Skin epidermis (tissue), 12 donors: ENCODE measurements at regions not wholly inside any gene's neighbourhood (a gene's known extent, or its start where the extent isn't known, plus 50 kb on each side); places are given as distances from the start of the nearest gene placed in this dataset.
"Not testable (repeated sequence)": the region's sequence is repeated elsewhere in the genome, so short reads cannot be mapped to it uniquely, and the experiment has no call there.

ENCODE experiments used
- H3K27ac ChIP-seq, 21 experiments: fragments of 200-600 bp; sonication (generic) in 11 of 21; one replicate each; pipeline ENCODE4 v1.5.0; 2020; ENCODE audit warnings: mild to moderate bottlenecking in 3 of 21, inconsistent platforms in 2 of 21, moderate library complexity in 2 of 21
- H3K4me3 ChIP-seq, 7 experiments: fragments of 200-600 bp; sonication (generic) in 2 of 7; one replicate each; pipeline ENCODE4 v1.5.0; 2020; ENCODE audit warnings: inconsistent platforms in 2 of 7, mild to moderate bottlenecking in 2 of 7, moderate library complexity in 1 of 7

GRCh38 chr14:100416081-100416680 is 93.0 kb downstream of the SLC25A47 start:
- Histone ChIP-seq H3K4me3 (no peak overlapping the region), H3K27ac (no peak overlapping the region)

DNA sequence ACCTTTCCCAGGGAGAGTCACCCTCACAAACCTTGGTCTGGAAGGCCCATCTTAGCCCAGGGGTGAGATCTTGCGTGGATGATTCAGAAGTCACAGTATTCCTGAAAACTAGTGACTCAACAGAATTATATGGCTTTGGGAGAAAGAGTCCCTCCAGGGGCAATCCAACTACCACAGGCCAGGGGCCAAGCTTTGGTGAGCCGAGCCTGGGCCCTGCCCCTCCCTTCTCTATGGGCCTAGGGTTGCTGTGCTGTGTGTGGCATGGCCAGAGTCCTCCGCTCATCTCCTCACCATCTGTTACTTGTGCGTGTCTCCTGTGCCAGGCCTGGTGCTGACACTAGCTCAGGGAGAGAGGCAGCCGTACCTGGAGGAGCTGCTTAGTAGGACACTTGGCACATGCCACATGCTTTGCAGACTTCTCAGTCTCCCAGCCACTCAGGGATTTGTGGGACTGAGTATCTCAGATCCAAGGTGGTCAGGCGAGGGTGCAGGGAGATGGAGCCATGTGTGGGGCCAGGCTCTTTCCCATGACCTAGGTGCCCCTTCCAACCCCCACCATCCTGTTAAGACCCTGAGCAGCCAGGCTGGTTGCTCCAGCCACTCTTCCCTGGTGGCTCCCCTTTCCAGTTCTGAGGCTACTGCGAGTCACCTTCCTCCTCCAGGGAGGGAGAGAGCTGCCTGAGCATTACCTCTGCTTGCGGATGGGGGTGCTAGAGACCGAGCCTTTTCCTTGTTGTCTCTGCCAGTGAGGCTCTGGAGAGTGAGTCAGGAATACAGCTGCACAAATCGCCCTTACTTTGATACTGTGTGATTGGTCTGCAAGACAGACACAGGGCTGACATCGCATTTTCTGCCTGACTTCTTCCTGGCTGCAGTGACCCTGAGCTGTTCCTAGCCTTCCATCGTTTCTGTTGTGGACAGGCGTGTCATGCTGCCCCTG is 94.1 kb downstream of the SLC25A47 start:
- no peak overlapping the region for H3K27ac ChIP-seq
- H3K4me3 ChIP-seq: no peak overlapping the region

DNA sequence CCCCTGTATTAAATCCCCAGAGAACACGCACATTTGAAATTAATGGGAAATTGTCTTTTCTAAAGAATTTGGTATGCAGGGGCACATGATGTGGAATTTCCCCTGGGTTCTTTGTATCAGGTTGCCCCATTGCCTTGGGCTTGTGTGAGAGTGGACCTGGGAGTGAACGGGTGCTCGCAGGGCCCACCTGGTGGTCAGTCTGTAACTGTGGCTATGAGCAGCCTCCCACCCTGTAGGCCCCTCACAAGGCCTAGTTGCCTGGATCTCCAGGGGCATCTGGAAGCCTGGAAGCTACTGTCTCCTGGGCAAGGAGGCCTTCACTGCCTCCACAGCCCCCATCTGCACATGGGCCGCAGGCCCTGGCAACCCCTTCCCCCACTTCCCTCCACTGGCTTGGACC is 96.7 kb downstream of the SLC25A47 start:
- no peak overlapping the region for H3K27ac ChIP-seq
- H3K4me3 ChIP-seq: no peak overlapping the region

DNA sequence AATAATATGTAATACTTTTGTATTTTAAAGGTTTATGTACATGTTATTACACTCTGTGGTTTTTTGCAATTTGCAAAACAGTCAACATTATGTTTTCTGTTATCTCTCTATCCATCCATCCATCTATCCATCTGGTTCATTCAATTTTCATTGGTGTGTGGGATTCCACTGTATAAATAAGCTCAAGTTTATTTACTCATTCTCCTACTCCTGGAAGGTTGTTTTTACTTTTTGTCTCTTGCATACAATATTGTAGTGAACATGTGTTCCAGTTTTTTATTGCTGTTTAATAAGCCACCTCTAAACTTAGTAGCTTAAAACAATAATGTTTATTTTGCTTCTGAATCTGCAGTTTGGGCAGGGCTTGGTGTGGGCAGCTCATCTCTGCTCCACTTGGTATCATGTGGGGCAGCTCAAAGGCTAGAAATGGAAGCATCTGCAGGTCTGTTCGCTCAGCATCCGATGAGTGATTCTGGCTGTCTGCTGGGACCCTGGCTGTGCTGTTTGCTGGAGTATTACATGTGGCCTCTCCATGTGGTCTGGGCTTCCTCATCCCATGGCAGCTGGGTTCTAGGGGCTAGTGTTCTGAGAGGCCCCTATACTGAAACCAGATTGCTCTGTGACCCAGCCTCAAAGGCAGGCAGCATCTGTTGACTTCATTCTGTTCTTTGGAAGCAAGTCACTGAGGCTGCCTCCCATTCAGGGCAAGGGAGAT is 98.8 kb downstream of the SLC25A47 start:
- peak overlapping the region in 3 of 21 experiments; percentile 22 to 45 (median 44) for H3K27ac ChIP-seq
- H3K4me3 ChIP-seq: no peak overlapping the region

DNA sequence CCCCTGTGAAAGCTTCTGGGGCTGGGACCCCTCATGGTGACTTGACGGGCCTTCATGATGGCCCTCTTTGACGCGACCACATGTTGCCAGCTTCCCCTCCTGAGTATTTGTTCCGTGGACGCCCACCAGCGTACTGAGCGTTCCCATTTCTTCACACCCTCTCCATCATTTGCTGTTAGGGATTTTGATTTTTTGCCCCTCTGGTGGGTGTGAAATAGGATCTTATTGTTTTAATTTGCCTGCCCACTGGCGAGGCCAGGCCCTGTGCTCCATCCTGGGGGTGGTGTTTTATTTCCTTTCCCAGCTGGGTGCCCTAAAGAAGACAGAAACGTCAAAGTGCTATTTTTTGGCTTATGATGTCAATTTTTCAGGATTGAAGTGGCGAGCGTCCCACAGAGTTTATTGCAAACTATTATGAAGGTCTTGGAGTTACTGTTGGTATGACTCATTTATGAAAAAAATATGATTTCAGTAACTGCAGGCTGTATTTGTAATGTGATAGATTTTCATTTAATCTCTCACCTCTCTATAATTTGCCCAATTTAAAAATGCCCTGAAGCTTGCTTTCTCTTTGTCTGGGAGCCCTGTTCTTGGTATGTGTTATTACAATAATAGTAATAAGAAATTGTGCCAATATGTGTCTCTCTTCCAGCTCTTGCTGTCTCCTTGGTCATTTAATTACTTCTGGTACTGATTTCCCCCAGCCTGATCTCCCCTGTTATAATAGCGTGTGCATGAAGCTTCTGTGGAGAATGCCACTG is 99.6 kb downstream of the SLC25A47 start:
- no peak overlapping the region for H3K4me3 ChIP-seq
- H3K27ac ChIP-seq: peak overlapping the region in 3 of 21 experiments; percentile 36 to 45 (median 44)

DNA sequence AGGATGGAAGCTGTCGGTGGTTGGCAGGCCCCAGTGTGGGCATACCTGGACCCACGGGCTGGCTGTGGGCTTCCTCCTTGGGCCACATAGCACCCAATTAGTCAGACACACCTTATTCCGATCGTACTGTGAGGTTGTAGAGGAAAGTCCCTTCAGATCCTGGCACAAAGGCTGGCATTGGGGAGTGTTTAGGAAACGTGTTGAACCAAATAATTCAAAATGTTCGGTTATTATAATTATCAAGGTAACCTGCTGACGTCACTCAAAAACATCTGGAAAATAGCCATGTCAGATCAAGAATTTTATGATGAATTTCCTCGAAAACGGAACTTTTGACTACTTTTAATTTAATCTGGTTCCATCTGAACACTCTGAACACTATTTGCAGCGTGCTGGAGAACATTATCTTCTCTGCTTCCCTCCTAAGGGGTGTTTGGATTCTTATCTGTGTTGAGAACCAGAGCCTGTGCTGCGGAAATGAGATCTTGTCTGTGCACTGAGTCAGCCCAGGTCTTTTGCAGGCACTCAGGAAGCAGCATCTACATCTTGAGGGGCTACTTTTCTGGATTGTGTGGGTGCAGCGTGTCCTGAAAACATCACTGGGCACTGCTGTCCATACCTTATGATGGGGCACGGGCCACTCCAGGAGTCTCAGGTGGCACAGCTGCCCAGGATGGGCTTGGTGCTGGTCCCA is 100.3 kb downstream of the SLC25A47 start:
- no peak overlapping the region for H3K4me3 ChIP-seq
- peak overlapping the region in 3 of 21 experiments; percentile 33 to 49 (median 36) for H3K27ac ChIP-seq

DNA sequence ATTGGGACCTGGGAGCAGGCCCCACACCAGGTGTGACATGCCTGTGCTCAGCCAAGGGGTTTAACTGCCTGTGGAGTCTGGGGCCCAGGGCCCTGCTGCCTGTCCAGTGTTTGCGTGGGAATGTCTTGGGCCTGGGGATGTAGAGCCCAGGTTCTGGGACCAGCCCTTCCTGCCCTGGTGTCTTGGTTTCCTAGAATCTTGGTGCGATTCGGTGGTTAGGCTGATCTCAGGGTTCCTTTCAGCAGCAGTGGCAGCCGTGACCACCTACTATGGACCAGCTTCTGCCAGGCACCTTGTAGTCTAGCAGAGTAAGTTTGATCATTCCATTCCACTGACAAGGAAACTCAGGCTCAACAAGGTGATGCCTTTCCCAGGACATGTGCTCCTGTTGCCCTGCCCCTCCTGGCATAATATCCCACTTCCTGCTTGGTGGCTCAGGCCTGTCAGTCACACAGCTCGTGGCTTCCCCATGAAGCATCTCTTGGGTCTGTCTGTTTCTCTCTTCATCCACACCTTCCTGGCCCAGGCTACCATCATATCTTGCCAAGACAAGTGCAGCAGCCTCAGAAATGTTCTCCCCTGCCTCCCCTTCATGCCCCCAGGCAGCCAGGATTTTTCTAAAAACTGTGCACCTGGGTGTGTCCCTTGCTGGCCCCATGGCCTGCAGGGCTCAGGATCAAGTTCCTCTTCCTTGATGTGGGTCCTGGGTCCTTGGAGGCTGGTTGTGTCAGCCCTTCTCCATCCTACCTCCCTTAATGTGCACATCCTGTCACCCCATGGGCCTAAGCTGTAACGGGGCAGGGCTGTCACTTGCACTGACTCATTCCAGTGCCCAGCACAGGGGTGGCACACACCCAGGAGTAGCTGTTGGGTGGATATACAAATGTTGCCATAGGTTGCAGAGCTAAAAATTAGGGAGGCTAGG is 101.6 kb downstream of the SLC25A47 start:
- Histone ChIP-seq H3K27ac (no peak overlapping the region), H3K4me3 (no peak overlapping the region)

DNA sequence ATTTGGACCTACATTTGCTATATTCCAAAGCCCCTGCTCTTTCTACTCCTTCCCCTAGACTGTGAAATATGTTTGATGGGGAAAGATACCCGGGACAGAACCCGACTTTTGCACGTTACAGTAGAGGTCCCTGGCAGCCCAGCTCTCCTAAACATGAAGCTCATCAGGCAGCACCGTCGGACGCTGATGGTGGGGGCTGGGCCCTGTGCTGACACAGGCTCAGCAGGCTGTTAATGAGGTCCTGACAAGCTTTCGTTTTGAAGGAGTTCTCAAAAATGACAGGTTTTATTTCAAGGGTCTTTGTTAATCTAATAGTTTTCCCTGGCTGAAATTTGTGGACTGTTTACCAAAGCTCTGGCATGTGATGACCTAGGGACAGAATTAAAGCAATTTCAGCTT is 102.3 kb downstream of the SLC25A47 start:
- H3K4me3 ChIP-seq: no peak overlapping the region
- H3K27ac ChIP-seq: no peak overlapping the region

DNA sequence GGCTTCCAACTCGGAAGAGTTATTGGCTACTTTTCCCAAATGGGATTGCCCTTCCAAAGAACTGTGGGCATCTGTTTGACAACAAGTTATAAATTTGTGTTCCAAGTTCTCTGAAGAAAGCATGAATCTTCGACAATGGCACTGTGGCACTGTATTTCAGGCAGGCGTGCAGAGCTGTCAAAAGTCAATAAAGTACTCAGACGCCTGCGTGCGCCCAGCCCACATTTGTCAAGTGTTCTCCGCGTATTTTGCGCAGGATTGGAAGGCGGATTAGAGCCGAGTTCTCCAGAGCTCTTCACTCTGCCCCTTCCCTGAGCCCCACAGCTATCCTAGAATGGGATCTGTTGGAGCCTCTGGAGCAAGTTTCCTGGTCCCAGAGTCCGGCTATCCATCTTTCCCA is 103.2 kb downstream of the SLC25A47 start:
- H3K4me3 ChIP-seq: no peak overlapping the region
- H3K27ac ChIP-seq: no peak overlapping the region

DNA sequence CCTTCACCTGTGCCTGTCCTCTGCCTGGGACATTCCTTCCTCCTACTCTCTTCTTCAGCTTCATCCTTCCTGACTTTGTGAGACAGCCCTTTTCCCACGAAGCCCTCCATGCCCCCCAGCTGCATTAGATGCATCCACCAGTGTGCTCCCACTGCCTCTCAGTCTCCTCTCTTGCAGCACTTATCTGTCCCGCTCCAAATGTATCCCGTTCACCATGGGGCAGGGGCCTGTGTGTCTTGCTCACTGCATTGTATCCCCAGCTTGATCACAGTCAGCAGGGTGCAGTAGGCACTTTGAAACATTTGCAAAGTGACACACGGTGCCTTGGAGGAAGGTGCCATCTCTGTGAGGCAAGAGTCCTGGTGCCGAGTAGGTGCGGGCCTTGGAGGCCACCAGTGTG is 104.0 kb downstream of the SLC25A47 start:
- Histone ChIP-seq H3K27ac (no peak overlapping the region), H3K4me3 (no peak overlapping the region)

DNA sequence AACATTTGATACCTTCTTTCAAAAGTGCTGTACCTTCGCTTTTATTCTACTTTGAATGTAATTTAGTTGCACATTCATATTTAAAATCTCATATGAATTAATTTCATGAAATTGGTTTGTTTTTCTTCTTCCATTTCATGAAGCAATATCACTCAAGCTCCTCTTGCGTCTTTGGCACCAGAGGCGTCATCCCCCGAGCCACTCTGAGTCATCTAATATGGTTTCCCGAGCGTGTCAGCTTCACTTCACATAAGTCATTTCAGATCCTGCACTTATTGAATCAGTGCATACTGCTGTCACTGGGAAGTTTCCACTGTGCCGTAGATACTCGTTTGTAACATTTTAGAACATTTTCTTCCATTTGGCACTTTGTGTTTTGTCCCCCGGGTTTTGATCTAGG is 105.6 kb downstream of the SLC25A47 start:
- no peak overlapping the region for H3K4me3 ChIP-seq
- no peak overlapping the region for H3K27ac ChIP-seq

- no peak overlapping the region for H3K27ac ChIP-seq
These were observed 106.4 kb downstream of the SLC25A47 start for GRCh38 chr14:100429537-100429936.

GRCh38 chr14:100430571-100430970 is 107.4 kb downstream of the SLC25A47 start:
- H3K27ac ChIP-seq: no peak overlapping the region
- no peak overlapping the region for H3K4me3 ChIP-seq

More at GRCh38 chr14:100429537-100429936, 106.4 kb downstream of the SLC25A47 start:
- no peak overlapping the region for H3K4me3 ChIP-seq

DNA sequence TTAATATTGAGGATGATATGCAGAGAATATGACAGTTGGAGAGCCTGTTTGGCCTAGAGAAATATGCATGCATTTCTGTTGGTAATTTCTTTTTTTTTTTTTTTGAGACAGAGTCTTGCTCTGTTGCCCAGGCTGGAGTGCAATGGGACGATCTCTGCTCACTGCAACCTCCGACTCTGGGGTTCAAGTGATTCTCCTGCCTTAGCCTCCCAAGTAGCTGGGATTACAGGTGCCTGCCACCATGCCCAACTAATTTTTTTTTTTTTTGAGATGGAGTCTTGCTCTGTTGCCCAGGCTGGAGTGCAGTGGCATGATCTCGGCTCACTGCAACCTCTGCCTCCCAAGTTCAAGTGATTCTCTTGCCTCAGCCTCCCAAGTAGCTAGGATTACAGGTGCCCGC is 108.3 kb downstream of the SLC25A47 start:
- not testable (repeated sequence) for H3K4me3 ChIP-seq, H3K27ac ChIP-seq

- H3K4me3 ChIP-seq: no peak overlapping the region
- H3K27ac ChIP-seq: no peak overlapping the region
These were observed 109.7 kb downstream of the SLC25A47 start for GRCh38 chr14:100432652-100433427.

DNA sequence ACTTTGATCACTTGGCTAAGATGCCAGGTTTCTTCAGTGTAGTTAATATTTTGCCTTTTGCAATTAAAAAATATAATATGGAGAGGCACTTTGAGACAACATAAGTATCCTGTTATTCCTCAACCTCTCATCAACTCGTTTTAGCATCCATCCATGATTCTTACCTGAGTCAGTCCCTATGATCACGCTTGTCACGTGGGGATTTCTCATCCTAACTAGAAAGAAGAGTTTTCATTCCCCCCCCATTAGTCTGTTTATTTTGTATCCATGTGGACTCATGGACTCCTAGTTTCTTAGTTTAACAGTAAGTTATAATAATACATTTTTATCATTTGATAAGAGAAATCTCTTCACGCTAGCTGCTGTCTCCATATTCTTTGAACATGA is 110.3 kb downstream of the SLC25A47 start:
- Histone ChIP-seq H3K27ac (no peak overlapping the region), H3K4me3 (no peak overlapping the region)

DNA sequence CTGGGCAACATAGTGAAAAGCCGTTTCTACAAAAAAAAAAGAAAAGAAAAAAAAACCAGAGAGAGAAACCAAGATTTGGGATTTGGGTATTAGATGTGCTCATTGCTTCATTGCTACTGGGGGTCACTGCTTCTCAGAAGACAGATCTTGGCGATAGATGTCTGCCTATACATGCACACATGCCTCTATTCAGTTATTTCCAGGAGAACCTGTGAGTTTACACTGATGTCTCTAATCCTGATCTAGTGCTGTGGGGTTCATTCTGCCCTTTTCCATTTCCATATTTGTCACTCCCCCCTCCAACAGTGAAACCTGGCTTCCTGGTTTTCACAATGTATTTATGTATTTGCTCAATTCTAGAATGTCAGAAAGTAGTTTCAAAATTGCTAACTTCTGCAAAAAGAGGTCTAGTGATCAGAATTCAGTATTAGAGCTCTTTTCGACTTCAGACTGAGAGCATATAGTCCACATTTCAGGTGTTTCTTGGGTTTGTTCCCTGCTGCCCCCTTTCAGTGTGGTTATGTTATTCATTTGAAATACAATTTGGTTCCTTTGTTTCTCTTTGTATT is 111.0 kb downstream of the SLC25A47 start:
- no peak overlapping the region for H3K4me3 ChIP-seq
- no peak overlapping the region for H3K27ac ChIP-seq
